Liver (tissue), 8 donors: ENCODE measurements at regions not wholly inside any gene's neighbourhood (a gene's known extent, or its start where the extent isn't known, plus 50 kb on each side); places are given as distances from the start of the nearest gene placed in this dataset.

ENCODE experiments used
- DNase-seq: peaks from one replicate; pipeline ENCODE4 v3.0.0-alpha.2; 2017; ENCODE audit warnings: low spot score
- H3K27ac ChIP-seq, 2 donors: one replicate each; pipeline ENCODE4 v1.7.0; 2013; ENCODE audit warnings: inconsistent platforms in 2 of 2, low read length in 2 of 2, control low read depth in 1 of 2, low read depth in 1 of 2, mild to moderate bottlenecking in 1 of 2
- H3K27me3 ChIP-seq, 4 donors: one replicate each; pipeline versions ENCODE4 v1.6.1 to v1.7.0; 2013; ENCODE audit warnings: low read length in 3 of 4, inconsistent platforms in 1 of 4, mild to moderate bottlenecking in 1 of 4, moderate library complexity in 1 of 4; ENCODE audit not compliant: control insufficient read depth in 4 of 4, insufficient read depth in 4 of 4
- H3K36me3 ChIP-seq, 4 donors: one replicate each; pipeline versions ENCODE4 v1.6.1 to v1.7.0; 2013; ENCODE audit warnings: low read length in 3 of 4, mild to moderate bottlenecking in 3 of 4, low read depth in 1 of 4, moderate library complexity in 1 of 4; ENCODE audit not compliant: control insufficient read depth in 4 of 4, insufficient read depth in 3 of 4
- H3K4me1 ChIP-seq, 4 donors: one replicate each; pipeline versions ENCODE4 v1.6.1 to v1.7.0; 2013; ENCODE audit warnings: low read length in 3 of 4, mild to moderate bottlenecking in 3 of 4, moderate library complexity in 1 of 4; ENCODE audit not compliant: control insufficient read depth in 4 of 4, insufficient read depth in 4 of 4
- H3K4me3 ChIP-seq, 3 donors: one replicate each; pipeline versions ENCODE4 v1.6.1 to v1.7.0; 2013; ENCODE audit warnings: low read length in 3 of 3, control low read depth in 1 of 3, low read depth in 1 of 3, mild to moderate bottlenecking in 1 of 3
- H3K9ac ChIP-seq, 2 donors: one replicate each; pipeline ENCODE4 v1.7.0; 2013; ENCODE audit warnings: low read length in 2 of 2, mild to moderate bottlenecking in 2 of 2, moderate library complexity in 2 of 2, control low read depth in 1 of 2, low read depth in 1 of 2
- H3K9me3 ChIP-seq, 4 donors: one replicate each; pipeline versions ENCODE4 v1.6.1 to v1.7.0; 2013; ENCODE audit warnings: low read length in 3 of 4; ENCODE audit not compliant: control insufficient read depth in 4 of 4
- EGR1 ChIP-seq, 2 donors: IDR thresholded peaks; 2 replicates each; pipeline ENCODE4 v1.6.1; 2016 to 2018; ENCODE audit warnings: antibody characterized with exemption in 2 of 2, low read depth in 2 of 2
- FOXA1 ChIP-seq: IDR thresholded peaks from 2 replicates; pipeline ENCODE4 v1.6.1; 2016; ENCODE audit warnings: antibody characterized with exemption
- HNF4A ChIP-seq, 2 donors: conservative IDR thresholded peaks; 2 replicates each; pipeline ENCODE4 v1.6.1; 2016; ENCODE audit warnings: antibody characterized with exemption in 2 of 2, mild to moderate bottlenecking in 2 of 2
- NR2F2 ChIP-seq: IDR thresholded peaks from 2 replicates; pipeline ENCODE4 v1.6.1; 2016; ENCODE audit warnings: antibody characterized with exemption
- RXRA ChIP-seq, 2 donors: IDR thresholded peaks; 2 replicates each; pipeline ENCODE4 v1.6.1; 2017 to 2018; ENCODE audit warnings: antibody characterized with exemption in 2 of 2, mild to moderate bottlenecking in 1 of 2
- SP1 ChIP-seq: IDR thresholded peaks from 2 replicates; pipeline ENCODE4 v1.6.1; 2018; ENCODE audit warnings: antibody characterized with exemption, mild to moderate bottlenecking
- TAF1 ChIP-seq: conservative IDR thresholded peaks from 2 replicates; pipeline ENCODE4 v1.6.1; 2016; ENCODE audit warnings: antibody characterized with exemption, mild to moderate bottlenecking
- WGBS: extraction: QIAGEN DNeasy Blood & Tissue Kit; methylation state at CpG from one replicate; pipeline ENCODE4 v1.1.7; 2013; 5-methylcytosine and 5-hydroxymethylcytosine counted together
- TF ChIP-seq, protein P1 (sequence below): IDR thresholded peaks from 2 replicates; pipeline ENCODE4 v1.6.1; 2016; ENCODE audit warnings: antibody characterized with exemption
- TF ChIP-seq, protein P2 (sequence below): fragments of 150-350 bp; IDR thresholded peaks from 2 replicates; pipeline ENCODE4 v1.5.1; 2017; ENCODE audit warnings: improper control_type of control experiment, low read depth, low read length; ENCODE audit not compliant: missing input control
- TF ChIP-seq, protein P3 (sequence below): IDR thresholded peaks from 2 replicates; pipeline ENCODE4 v1.6.1; 2016; ENCODE audit warnings: antibody characterized with exemption
- TF ChIP-seq, protein P4 (sequence below): IDR thresholded peaks from 2 replicates; pipeline ENCODE4 v1.6.1; 2016; ENCODE audit warnings: antibody characterized with exemption, mild to moderate bottlenecking
- TF ChIP-seq, protein P5 (sequence below): IDR thresholded peaks from 2 replicates; pipeline ENCODE4 v1.6.1; 2016; ENCODE audit warnings: antibody characterized with exemption
- donor health status: healthy.
- donor health status: healthy.
- donor health status: healthy.
- donor health status: healthy.
- donor health status: healthy.

DNA sequence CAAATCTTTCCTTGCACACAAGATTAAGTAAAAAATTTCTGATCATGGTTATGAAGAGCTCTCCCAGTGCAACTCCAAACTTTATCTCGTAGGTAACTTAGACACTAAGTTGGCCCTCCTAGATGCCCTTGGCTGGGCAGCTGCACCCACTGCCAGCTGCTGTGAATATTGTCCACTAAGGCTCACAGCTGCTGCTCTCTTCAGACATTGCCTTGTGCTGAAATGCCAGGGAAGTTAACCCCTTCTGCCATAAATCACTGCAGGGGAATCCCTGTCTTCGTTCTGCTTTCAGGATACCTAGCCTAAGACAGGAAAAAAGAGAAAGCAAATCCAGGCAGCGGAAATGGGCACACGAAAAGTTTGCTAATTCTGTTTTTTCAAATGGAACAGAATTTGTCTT, 106.4 kb downstream of the IRX5 start:
- Histone ChIP-seq H3K9ac (no peak overlapping the region), H3K36me3 (no peaks in the 10 kb centered on the region), H3K27me3 (no peaks in the 10 kb centered on the region), H3K27ac (no peak overlapping the region), H3K4me3 (no peak overlapping the region), H3K9me3 (no peaks in the 10 kb centered on the region), H3K4me1 (no peaks in the 10 kb centered on the region)
- 91% methylated on average over 4 of the region's 4 CpGs for WGBS
- TF ChIP-seq FOXA1 (no peak), TAF1 (no peak), NR2F2 (no peak), RXRA (IDR thresholded peaks at IDR 0.05) (no peak), HNF4A (conservative IDR thresholded peaks at IDR 0.05) (no peak), EGR1 (IDR thresholded peaks at IDR 0.05; ENCODE audit: low read depth in 2 of 2) (no peak)
- TF ChIP-seq, protein P1, sequence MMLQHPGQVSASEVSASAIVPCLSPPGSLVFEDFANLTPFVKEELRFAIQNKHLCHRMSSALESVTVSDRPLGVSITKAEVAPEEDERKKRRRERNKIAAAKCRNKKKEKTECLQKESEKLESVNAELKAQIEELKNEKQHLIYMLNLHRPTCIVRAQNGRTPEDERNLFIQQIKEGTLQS: no peak
- TF ChIP-seq, protein P2, sequence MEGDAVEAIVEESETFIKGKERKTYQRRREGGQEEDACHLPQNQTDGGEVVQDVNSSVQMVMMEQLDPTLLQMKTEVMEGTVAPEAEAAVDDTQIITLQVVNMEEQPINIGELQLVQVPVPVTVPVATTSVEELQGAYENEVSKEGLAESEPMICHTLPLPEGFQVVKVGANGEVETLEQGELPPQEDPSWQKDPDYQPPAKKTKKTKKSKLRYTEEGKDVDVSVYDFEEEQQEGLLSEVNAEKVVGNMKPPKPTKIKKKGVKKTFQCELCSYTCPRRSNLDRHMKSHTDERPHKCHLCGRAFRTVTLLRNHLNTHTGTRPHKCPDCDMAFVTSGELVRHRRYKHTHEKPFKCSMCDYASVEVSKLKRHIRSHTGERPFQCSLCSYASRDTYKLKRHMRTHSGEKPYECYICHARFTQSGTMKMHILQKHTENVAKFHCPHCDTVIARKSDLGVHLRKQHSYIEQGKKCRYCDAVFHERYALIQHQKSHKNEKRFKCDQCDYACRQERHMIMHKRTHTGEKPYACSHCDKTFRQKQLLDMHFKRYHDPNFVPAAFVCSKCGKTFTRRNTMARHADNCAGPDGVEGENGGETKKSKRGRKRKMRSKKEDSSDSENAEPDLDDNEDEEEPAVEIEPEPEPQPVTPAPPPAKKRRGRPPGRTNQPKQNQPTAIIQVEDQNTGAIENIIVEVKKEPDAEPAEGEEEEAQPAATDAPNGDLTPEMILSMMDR: no peak
- TF ChIP-seq, protein P3, sequence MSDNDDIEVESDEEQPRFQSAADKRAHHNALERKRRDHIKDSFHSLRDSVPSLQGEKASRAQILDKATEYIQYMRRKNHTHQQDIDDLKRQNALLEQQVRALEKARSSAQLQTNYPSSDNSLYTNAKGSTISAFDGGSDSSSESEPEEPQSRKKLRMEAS: no peak
- TF ChIP-seq, protein P4, sequence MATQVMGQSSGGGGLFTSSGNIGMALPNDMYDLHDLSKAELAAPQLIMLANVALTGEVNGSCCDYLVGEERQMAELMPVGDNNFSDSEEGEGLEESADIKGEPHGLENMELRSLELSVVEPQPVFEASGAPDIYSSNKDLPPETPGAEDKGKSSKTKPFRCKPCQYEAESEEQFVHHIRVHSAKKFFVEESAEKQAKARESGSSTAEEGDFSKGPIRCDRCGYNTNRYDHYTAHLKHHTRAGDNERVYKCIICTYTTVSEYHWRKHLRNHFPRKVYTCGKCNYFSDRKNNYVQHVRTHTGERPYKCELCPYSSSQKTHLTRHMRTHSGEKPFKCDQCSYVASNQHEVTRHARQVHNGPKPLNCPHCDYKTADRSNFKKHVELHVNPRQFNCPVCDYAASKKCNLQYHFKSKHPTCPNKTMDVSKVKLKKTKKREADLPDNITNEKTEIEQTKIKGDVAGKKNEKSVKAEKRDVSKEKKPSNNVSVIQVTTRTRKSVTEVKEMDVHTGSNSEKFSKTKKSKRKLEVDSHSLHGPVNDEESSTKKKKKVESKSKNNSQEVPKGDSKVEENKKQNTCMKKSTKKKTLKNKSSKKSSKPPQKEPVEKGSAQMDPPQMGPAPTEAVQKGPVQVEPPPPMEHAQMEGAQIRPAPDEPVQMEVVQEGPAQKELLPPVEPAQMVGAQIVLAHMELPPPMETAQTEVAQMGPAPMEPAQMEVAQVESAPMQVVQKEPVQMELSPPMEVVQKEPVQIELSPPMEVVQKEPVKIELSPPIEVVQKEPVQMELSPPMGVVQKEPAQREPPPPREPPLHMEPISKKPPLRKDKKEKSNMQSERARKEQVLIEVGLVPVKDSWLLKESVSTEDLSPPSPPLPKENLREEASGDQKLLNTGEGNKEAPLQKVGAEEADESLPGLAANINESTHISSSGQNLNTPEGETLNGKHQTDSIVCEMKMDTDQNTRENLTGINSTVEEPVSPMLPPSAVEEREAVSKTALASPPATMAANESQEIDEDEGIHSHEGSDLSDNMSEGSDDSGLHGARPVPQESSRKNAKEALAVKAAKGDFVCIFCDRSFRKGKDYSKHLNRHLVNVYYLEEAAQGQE: no peak
- DNase-seq: no peak

DNA sequence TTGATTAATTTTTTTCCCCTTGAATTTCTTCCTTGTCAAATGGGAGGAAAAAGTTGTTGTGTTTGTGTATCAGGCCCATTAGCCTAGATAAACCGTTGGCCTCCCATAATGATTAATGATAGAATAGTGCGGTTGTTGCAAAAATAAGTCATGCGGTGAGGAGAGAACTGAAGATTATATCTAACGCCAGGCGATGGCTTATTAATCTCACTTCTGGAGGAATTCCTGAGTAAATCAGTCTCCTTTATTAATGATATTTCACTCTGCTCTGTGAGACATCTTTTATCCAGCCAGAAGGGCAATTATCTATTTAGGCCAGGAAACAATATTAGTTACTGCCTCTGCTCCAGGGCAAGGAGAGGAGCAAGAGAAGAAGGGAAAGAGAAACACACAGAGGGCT, 107.3 kb downstream of the IRX5 start:
- 60% methylated on average over 5 of the region's 5 CpGs for WGBS
- TF ChIP-seq SP1 (no peak), RXRA (IDR thresholded peaks at IDR 0.05) (no peak), EGR1 (IDR thresholded peaks at IDR 0.05; ENCODE audit: low read depth in 2 of 2) (no peak)
- TF ChIP-seq, protein P1: no peak
- TF ChIP-seq, protein P5, sequence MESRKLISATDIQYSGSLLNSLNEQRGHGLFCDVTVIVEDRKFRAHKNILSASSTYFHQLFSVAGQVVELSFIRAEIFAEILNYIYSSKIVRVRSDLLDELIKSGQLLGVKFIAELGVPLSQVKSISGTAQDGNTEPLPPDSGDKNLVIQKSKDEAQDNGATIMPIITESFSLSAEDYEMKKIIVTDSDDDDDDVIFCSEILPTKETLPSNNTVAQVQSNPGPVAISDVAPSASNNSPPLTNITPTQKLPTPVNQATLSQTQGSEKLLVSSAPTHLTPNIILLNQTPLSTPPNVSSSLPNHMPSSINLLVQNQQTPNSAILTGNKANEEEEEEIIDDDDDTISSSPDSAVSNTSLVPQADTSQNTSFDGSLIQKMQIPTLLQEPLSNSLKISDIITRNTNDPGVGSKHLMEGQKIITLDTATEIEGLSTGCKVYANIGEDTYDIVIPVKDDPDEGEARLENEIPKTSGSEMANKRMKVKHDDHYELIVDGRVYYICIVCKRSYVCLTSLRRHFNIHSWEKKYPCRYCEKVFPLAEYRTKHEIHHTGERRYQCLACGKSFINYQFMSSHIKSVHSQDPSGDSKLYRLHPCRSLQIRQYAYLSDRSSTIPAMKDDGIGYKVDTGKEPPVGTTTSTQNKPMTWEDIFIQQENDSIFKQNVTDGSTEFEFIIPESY: no peak
- H3K36me3 ChIP-seq: no peaks in the 10 kb centered on the region
- H3K9ac ChIP-seq: no peak overlapping the region
- H3K27ac ChIP-seq: no peak overlapping the region
- no peaks in the 10 kb centered on the region for H3K9me3 ChIP-seq
- no peak overlapping the region for H3K4me3 ChIP-seq
- no peaks in the 10 kb centered on the region for H3K27me3 ChIP-seq
- no peaks in the 10 kb centered on the region for H3K4me1 ChIP-seq
- no peak for DNase-seq
